Right lobe of liver (tissue), 6 donors: ENCODE measurements at regions not wholly inside any gene's neighbourhood (a gene's known extent, or its start where the extent isn't known, plus 50 kb on each side); places are given as distances from the start of the nearest gene placed in this dataset.
A peak's percentile ranks its signal among the peaks of the same experiment; 100 is the strongest.

Experiments
- ATAC-seq, 4 donors: fragments of 200-7000 bp; cut with Tn5 transposase; one replicate each; pipeline ENCODE4 v1.9.1; 2020; ENCODE audit warnings: mild to moderate bottlenecking in 4 of 4, moderate library complexity in 4 of 4
- DNase-seq, 3 donors: peaks; one replicate each; pipeline ENCODE4 v3.0.0-alpha.2; 2020
- H3K27ac ChIP-seq, 3 donors: fragments of 200-600 bp; one replicate each; pipeline ENCODE4 v1.8.0; 2022
- H3K27me3 ChIP-seq, 2 donors: fragments of 200-600 bp; one replicate each; pipeline ENCODE4 v1.8.0; 2022
- H3K36me3 ChIP-seq, 4 donors: fragments of 200-600 bp; sonication (generic) in 1 of 4; one replicate each; pipeline versions ENCODE4 v1.5.1 to v1.8.0; 2017 to 2022; ENCODE audit warnings: control low read depth in 1 of 4
- H3K4me1 ChIP-seq, 4 donors: fragments of 200-600 bp; sonication (generic) in 1 of 4; one replicate each; pipeline versions ENCODE4 v1.5.1 to v1.8.0; 2017 to 2022; ENCODE audit warnings: control low read depth in 1 of 4
- H3K4me3 ChIP-seq, 3 donors: fragments of 200-600 bp; one replicate each; pipeline ENCODE4 v1.8.0; 2022
- H3K9me3 ChIP-seq, 4 donors: fragments of 200-600 bp; sonication (generic) in 1 of 4; one replicate each; pipeline versions ENCODE4 v1.5.1 to v1.8.0; 2017 to 2022; ENCODE audit warnings: control low read depth in 1 of 4
- CTCF ChIP-seq, 4 donors: fragments of 200-600 bp in 3 of 4; fragments of 450-650 bp in 1 of 4; IDR thresholded peaks; one replicate each; pipeline versions ENCODE4 v1.5.1 to v1.8.0; 2016 to 2022; ENCODE audit warnings: antibody characterized with exemption in 4 of 4, mild to moderate bottlenecking in 2 of 4
- POLR2A ChIP-seq: fragments of 450-650 bp; IDR thresholded peaks from one replicate; pipeline ENCODE4 v1.6.1; 2017; ENCODE audit warnings: antibody characterized with exemption, mild to moderate bottlenecking
- WGBS: methylation state at CpG from one replicate; pipeline ENCODE4 v1.1.6; 2018; ENCODE audit warnings: low coverage, low lambda C conversion rate; ENCODE audit not compliant: insufficient coverage; ENCODE audit errors: missing lambda C conversion rate; 5-methylcytosine and 5-hydroxymethylcytosine counted together
- intact Hi-C, 2 donors: fragments of 100-400 bp; cut with DNase I; formaldehyde crosslinking; loops; one replicate each; pipeline versions ENCODE4 v1.11.2 to v1.14.1; 2022
- donor health status: DM: no; HTN: yes; CAD: no.
- donor health status: DM: no; HTN: no; CAD: no.
- donor health status: DM: no; HTN: no; CAD: no.
- donor health status: DM: no; HTN: yes; CAD: no.
- donor health status: DM: no; HTN: yes; CAD: no.

GRCh38 chr2:156647377-156648010 lies 211.3 kb downstream of the GPD2 start:
- ATAC-seq (no peak), DNase-seq (no peak)
- H3K9me3 ChIP-seq = no peaks in the 10 kb centered on the region
- H3K4me3 ChIP-seq = no peak overlapping the region
- H3K36me3 ChIP-seq = no peaks in the 10 kb centered on the region
- H3K27me3 ChIP-seq = no peaks in the 10 kb centered on the region
- TF ChIP-seq POLR2A = no peak
- no peak for TF ChIP-seq CTCF (IDR thresholded peaks at IDR 0.05)
- intact Hi-C loops = no loop called here
- H3K27ac ChIP-seq = no peak overlapping the region
- WGBS = 81% methylated on average over 6 of the region's 6 CpGs
- no peaks in the 10 kb centered on the region for H3K4me1 ChIP-seq

- TF ChIP-seq CTCF (IDR thresholded peaks at IDR 0.05) (no peak), POLR2A (no peak)
- Histone ChIP-seq H3K9me3 (no peaks in the 10 kb centered on the region), H3K4me1 (no peaks in the 10 kb centered on the region), H3K27me3 (no peaks in the 10 kb centered on the region), H3K27ac (no peak overlapping the region), H3K4me3 (no peak overlapping the region), H3K36me3 (no peaks in the 10 kb centered on the region)
- intact Hi-C loops = no loop called here
- DNase-seq = no peak
- no peak for ATAC-seq
Measured at GRCh38 chr2:156648522-156648921, 212.3 kb downstream of the GPD2 start.

- Histone ChIP-seq H3K27ac (no peak overlapping the region), H3K36me3 (no peaks in the 10 kb centered on the region), H3K4me3 (no peak overlapping the region), H3K27me3 (no peaks in the 10 kb centered on the region), H3K4me1 (no peaks in the 10 kb centered on the region), H3K9me3 (no peaks in the 10 kb centered on the region)
- 50% methylated on average over 1 of the region's 1 CpG for WGBS
- intact Hi-C loops = no loop called here
- peak; percentile 97 to 99 (median 98) for ATAC-seq
- DNase-seq = peak; percentile 52 to 91 (median 73)
- TF ChIP-seq CTCF (IDR thresholded peaks at IDR 0.05) (peak in 2 of 4 donors; percentile 13 to 30), POLR2A (no peak)
Measured at GRCh38 chr2:156649596-156649995, 213.4 kb downstream of the GPD2 start.

DNA sequence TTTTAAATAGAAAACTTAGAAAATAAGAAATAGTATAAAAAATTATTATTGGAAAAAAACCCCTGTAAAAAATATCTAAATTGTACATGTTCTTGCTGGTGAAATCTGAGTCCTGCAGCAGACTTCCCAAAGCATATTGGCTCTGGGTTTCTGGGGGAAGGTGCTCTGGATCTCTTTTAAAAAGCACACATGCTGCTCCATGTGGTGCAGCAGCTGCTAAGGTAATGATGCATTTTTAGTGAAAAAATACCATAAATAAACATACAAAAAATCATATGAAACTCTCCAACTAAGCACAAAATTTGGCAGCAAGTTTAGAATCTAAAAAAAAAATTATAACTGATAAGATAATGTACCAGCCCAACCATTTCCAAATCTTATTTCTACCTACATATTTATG lies 216.5 kb downstream of the GPD2 start:
- intact Hi-C loops = no loop called here
- H3K27ac ChIP-seq = no peak overlapping the region
- DNase-seq = no peak
- no peaks in the 10 kb centered on the region for H3K27me3 ChIP-seq
- no peak overlapping the region for H3K4me3 ChIP-seq
- H3K4me1 ChIP-seq = no peaks in the 10 kb centered on the region
- H3K9me3 ChIP-seq = no peaks in the 10 kb centered on the region
- no peaks in the 10 kb centered on the region for H3K36me3 ChIP-seq
- TF ChIP-seq CTCF (IDR thresholded peaks at IDR 0.05) (no peak), POLR2A (no peak)
- ATAC-seq = no peak

DNA sequence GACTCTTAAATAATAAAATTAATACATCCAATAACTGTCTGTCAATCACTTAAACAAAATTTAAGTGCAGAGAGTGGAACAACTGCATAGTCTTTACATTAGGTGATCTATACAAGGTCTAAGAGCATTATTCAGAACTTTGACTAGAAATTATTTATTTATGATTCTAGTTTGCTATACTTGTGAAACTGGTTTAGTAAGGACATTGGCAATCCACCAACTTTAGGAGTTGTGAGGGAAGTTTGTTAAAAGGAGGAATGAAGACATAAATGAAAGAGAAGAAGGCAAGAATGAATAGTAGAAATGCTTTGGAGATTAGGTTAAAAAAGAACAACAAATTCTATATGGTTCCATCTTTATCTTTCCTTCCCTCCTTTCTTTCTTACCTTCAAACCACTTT lies 217.5 kb downstream of the GPD2 start:
- DNase-seq (no peak), ATAC-seq (no peak)
- H3K4me1 ChIP-seq = no peaks in the 10 kb centered on the region
- intact Hi-C loops = no loop called here
- H3K36me3 ChIP-seq = no peaks in the 10 kb centered on the region
- H3K9me3 ChIP-seq = no peaks in the 10 kb centered on the region
- no peak overlapping the region for H3K4me3 ChIP-seq
- TF ChIP-seq CTCF (IDR thresholded peaks at IDR 0.05) = no peak
- no peak for TF ChIP-seq POLR2A
- no peak overlapping the region for H3K27ac ChIP-seq
- H3K27me3 ChIP-seq = no peaks in the 10 kb centered on the region
